ENCODE measurements at regions not wholly inside any gene's neighbourhood (a gene's known extent, or its start where the extent isn't known, plus 50 kb on each side); places are given as distances from the start of the nearest gene placed in this dataset.

DNA sequence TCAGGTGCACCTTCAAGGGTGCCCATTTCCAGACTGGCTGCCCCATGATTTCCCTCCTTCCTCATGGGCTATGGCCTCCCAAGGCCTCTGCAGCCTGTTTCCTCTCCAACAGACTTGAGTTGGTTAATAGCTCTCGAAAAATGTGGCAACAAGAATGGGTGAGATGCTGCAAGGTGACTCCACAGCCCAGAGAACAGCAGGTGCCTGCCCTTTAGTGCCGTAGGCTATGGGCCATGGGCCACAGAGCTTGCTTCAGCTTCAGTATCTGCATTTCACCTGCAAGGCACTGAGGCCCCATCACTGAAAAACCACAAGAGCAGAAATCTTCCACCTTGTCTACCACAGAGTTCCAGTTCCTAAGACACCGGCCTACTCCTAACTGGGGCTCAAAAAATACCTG, 122.0 kb downstream of the ETS2 start:
- Histone ChIP-seq H3K9me3 (ENCODE audit: control insufficient read depth, insufficient read depth, low read length) (peaks cover 2% of the 10 kb centered on the region; the same call in 1 of the 2 replicates), H3K4ac (ENCODE audit: low read depth, low read length) (peak overlapping the region; percentile 92; the same call in 1 of the 2 replicates), H4K5ac (ENCODE audit: low read depth, low read length) (no peak overlapping the region), H4K20me1 (ENCODE audit: insufficient read depth, low read length) (no peaks in the 10 kb centered on the region), H3K79me1 (ENCODE audit: low read depth in 1 of 2, low read length in 2 of 2) (0 out of 4 replicates have a peak, but pooled peaks cover 0 to 4% of the 10 kb centered on the region in 2 experiments), H3K9me1 (ENCODE audit: insufficient read depth, low read length) (peaks cover 10% of the 10 kb centered on the region), H3K27ac (ENCODE audit: insufficient read depth, low read length) (no peak overlapping the region), H4K91ac (ENCODE audit: insufficient read depth, low read depth, low read length) (no peak overlapping the region), H3K4me1 (ENCODE audit: control insufficient read depth, insufficient read depth, low read length) (peaks cover 9% of the 10 kb centered on the region), H4K8ac (ENCODE audit: low read depth in 2 of 2, low read length in 2 of 2) (no peak overlapping the region), H3K14ac (replicated peaks; ENCODE audit: low read depth, low read length) (no peak overlapping the region), H3K56ac (ENCODE audit: extremely low read depth, insufficient read depth, low read length) (no peak overlapping the region), H3K23ac (ENCODE audit: low read depth, low read length) (no peak overlapping the region), H2BK20ac (ENCODE audit: low read depth, low read length) (0 out of 2 replicates have a peak overlapping the region, but pooled peaks have one; percentile 5), H2AK5ac (ENCODE audit: low read depth, low read length) (0 out of 2 replicates have a peak overlapping the region, but pooled peaks have one; percentile 35), H3K27me3 (ENCODE audit: control insufficient read depth, insufficient read depth, low read length) (no peaks in the 10 kb centered on the region), H2BK15ac (ENCODE audit: low read depth, low read length) (no peak overlapping the region), H2BK5ac (ENCODE audit: low read depth, low read length, poor library complexity, severe bottlenecking) (no peak overlapping the region), H2AK9ac (replicated peaks; ENCODE audit: low read depth, low read length, poor library complexity) (no peak overlapping the region), H3K9ac (ENCODE audit: low read depth, low read length) (no peak overlapping the region), H3K4me2 (ENCODE audit: low read depth, low read length) (no peak overlapping the region), H2BK120ac (ENCODE audit: low read depth, low read length) (peak overlapping the region; percentile 30; the same call in 1 of the 2 replicates), H3K18ac (ENCODE audit: low read depth, low read length) (no peak overlapping the region), H3K4me3 (ENCODE audit: insufficient read depth, low read depth, low read length) (no peak overlapping the region), H2AFZ (replicated peaks; ENCODE audit: low read length, poor library complexity) (no peak overlapping the region), H3K36me3 (ENCODE audit: control insufficient read depth, insufficient read depth, low read length) (no peaks in the 10 kb centered on the region)
- ChIA-PET POLR2A (ENCODE audit: unreplicated experiment) (no interaction called here), CTCF (no interaction called here)
- BruUV-seq (replicated peaks) = no TSS peak
- no CpG with 5 or more reads among the region's 3 CpGs for WGBS, 2 experiments (ENCODE audit: extremely low coverage in 2 of 2, insufficient read length in 1 of 2)
- intact Hi-C loops (cut with micrococcal nuclease) (no loop called here), dilution Hi-C loops (cut with HindIII; ENCODE audit: low sequenced_read_pairs, unreplicated experiment) (no loop called here), in situ Hi-C loops (cut with MboI; ENCODE audit: low sequenced_read_pairs) (no loop called here)
- no peak for TF ChIP-seq MAZ (IDR thresholded peaks at IDR 0.05; ENCODE audit: borderline replicate concordance, low read depth, low read length)
- TF ChIP-seq MAFK (IDR thresholded peaks at IDR 0.05; ENCODE audit: low read depth, low read length) = no peak
- TF ChIP-seq SMC3 (IDR thresholded peaks at IDR 0.05; ENCODE audit: low read depth, low read length) = no peak
- TF ChIP-seq, protein P1, sequence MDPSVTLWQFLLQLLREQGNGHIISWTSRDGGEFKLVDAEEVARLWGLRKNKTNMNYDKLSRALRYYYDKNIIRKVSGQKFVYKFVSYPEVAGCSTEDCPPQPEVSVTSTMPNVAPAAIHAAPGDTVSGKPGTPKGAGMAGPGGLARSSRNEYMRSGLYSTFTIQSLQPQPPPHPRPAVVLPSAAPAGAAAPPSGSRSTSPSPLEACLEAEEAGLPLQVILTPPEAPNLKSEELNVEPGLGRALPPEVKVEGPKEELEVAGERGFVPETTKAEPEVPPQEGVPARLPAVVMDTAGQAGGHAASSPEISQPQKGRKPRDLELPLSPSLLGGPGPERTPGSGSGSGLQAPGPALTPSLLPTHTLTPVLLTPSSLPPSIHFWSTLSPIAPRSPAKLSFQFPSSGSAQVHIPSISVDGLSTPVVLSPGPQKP (IDR thresholded peaks at IDR 0.05; ENCODE audit: borderline replicate concordance, low read depth, low read length) = no peak
- no peak for TF ChIP-seq FOS (IDR thresholded peaks at IDR 0.05; ENCODE audit: low read depth, low read length)
- no peak for TF ChIP-seq NFE2L2 (IDR thresholded peaks at IDR 0.05; ENCODE audit: low read depth, low read length)
- no peak for TF ChIP-seq RFX5 (IDR thresholded peaks at IDR 0.05; ENCODE audit: low read depth, low read length)
- TF ChIP-seq BHLHE40 (IDR thresholded peaks at IDR 0.05; ENCODE audit: low read depth, low read length) = no peak
- no peak for TF ChIP-seq RAD21 (IDR thresholded peaks at IDR 0.05; ENCODE audit: low read length)
- TF ChIP-seq, protein P2, sequence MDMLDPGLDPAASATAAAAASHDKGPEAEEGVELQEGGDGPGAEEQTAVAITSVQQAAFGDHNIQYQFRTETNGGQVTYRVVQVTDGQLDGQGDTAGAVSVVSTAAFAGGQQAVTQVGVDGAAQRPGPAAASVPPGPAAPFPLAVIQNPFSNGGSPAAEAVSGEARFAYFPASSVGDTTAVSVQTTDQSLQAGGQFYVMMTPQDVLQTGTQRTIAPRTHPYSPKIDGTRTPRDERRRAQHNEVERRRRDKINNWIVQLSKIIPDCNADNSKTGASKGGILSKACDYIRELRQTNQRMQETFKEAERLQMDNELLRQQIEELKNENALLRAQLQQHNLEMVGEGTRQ (IDR thresholded peaks at IDR 0.05; ENCODE audit: low read depth, low read length) = no peak
- TF ChIP-seq POLR2A (IDR thresholded peaks at IDR 0.05; ENCODE audit: low read depth, low read length) = no peak
- no peak for TF ChIP-seq MXI1 (IDR thresholded peaks at IDR 0.05; ENCODE audit: borderline replicate concordance, low read depth, low read length)
- no peak for TF ChIP-seq CTCF (conservative IDR thresholded peaks at IDR 0.05; ENCODE audit: low read depth, low read length)
- no peak for ATAC-seq (ENCODE audit: low read depth)
- no peak for DNase-seq
